Ishikawa (cell line): ENCODE measurements at regions not wholly inside any gene's neighbourhood (a gene's known extent, or its start where the extent isn't known, plus 50 kb on each side); places are given as distances from the start of the nearest gene placed in this dataset.

Source experiments
- CEBPB ChIP-seq: IDR thresholded peaks from 2 replicates; pipeline ENCODE4 v1.6.1; 2012
- CREB1 ChIP-seq: IDR thresholded peaks from 2 replicates; pipeline ENCODE4 v1.6.1; 2012; ENCODE audit warnings: low read depth
- EGR1 ChIP-seq: IDR thresholded peaks from 2 replicates; pipeline ENCODE4 v1.6.1; 2012
- EP300 ChIP-seq: IDR thresholded peaks from 2 replicates; pipeline ENCODE4 v1.6.1; 2012; ENCODE audit warnings: borderline replicate concordance
- FOXM1 ChIP-seq: IDR thresholded peaks from 2 replicates; pipeline ENCODE4 v1.6.1; 2012; ENCODE audit warnings: low read depth, borderline replicate concordance
- RAD21 ChIP-seq: IDR thresholded peaks from 2 replicates; pipeline ENCODE4 v1.6.1; 2012; ENCODE audit warnings: low read depth
- TAF1 ChIP-seq: IDR thresholded peaks from 2 replicates; pipeline ENCODE4 v1.6.1; 2012; ENCODE audit warnings: low read depth, mild to moderate bottlenecking
- TCF12 ChIP-seq: IDR thresholded peaks from 2 replicates; pipeline ENCODE4 v1.6.1; 2012; ENCODE audit warnings: low read depth
- TEAD4 ChIP-seq: IDR thresholded peaks from 2 replicates; pipeline ENCODE4 v1.6.1; 2012
- YY1 ChIP-seq: IDR thresholded peaks from 2 replicates; pipeline ENCODE4 v1.6.1; 2012; ENCODE audit warnings: low read depth
- ZBTB7A ChIP-seq: IDR thresholded peaks from 2 replicates; pipeline ENCODE4 v1.6.1; 2012; ENCODE audit warnings: low read depth
- TF ChIP-seq, protein P1 (sequence below): IDR thresholded peaks from 2 replicates; pipeline ENCODE4 v1.6.1; 2012
- TF ChIP-seq, protein P2 (sequence below): IDR thresholded peaks from 2 replicates; pipeline ENCODE4 v1.6.1; 2012; ENCODE audit warnings: low read depth, mild to moderate bottlenecking
- TF ChIP-seq, protein P3 (sequence below): IDR thresholded peaks from 2 replicates; pipeline ENCODE4 v1.6.1; 2012

DNA sequence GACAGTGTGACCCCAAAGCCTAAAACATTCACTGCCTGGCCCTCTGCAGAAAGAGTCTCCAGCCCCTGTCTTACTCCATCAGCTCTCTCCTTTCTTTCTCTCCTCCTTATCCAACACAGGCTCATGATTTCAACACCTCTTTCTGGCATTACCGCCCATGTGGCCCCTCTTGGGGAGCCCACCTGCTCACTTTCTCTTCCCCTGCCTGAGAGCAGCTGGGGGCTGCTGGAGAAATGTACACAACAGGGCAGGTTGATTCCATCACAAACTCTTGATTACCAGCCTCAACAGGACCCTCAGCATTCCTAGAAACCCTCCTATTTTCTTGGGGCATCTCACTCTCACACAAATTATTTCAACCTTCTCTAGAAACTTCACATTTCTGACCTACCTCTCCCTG, 98.3 kb downstream of the ABHD5 start:
- no peak for TF ChIP-seq YY1
- no peak for TF ChIP-seq EP300
- TF ChIP-seq, protein P1, sequence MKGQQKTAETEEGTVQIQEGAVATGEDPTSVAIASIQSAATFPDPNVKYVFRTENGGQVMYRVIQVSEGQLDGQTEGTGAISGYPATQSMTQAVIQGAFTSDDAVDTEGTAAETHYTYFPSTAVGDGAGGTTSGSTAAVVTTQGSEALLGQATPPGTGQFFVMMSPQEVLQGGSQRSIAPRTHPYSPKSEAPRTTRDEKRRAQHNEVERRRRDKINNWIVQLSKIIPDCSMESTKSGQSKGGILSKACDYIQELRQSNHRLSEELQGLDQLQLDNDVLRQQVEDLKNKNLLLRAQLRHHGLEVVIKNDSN = no peak
- TF ChIP-seq TAF1 = no peak
- TF ChIP-seq, protein P2, sequence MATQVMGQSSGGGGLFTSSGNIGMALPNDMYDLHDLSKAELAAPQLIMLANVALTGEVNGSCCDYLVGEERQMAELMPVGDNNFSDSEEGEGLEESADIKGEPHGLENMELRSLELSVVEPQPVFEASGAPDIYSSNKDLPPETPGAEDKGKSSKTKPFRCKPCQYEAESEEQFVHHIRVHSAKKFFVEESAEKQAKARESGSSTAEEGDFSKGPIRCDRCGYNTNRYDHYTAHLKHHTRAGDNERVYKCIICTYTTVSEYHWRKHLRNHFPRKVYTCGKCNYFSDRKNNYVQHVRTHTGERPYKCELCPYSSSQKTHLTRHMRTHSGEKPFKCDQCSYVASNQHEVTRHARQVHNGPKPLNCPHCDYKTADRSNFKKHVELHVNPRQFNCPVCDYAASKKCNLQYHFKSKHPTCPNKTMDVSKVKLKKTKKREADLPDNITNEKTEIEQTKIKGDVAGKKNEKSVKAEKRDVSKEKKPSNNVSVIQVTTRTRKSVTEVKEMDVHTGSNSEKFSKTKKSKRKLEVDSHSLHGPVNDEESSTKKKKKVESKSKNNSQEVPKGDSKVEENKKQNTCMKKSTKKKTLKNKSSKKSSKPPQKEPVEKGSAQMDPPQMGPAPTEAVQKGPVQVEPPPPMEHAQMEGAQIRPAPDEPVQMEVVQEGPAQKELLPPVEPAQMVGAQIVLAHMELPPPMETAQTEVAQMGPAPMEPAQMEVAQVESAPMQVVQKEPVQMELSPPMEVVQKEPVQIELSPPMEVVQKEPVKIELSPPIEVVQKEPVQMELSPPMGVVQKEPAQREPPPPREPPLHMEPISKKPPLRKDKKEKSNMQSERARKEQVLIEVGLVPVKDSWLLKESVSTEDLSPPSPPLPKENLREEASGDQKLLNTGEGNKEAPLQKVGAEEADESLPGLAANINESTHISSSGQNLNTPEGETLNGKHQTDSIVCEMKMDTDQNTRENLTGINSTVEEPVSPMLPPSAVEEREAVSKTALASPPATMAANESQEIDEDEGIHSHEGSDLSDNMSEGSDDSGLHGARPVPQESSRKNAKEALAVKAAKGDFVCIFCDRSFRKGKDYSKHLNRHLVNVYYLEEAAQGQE = no peak
- TF ChIP-seq ZBTB7A = no peak
- TF ChIP-seq, protein P3, sequence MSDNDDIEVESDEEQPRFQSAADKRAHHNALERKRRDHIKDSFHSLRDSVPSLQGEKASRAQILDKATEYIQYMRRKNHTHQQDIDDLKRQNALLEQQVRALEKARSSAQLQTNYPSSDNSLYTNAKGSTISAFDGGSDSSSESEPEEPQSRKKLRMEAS = no peak
- no peak for TF ChIP-seq TEAD4
- no peak for TF ChIP-seq FOXM1
- TF ChIP-seq EGR1 = no peak
- no peak for TF ChIP-seq RAD21
- no peak for TF ChIP-seq TCF12
- TF ChIP-seq CEBPB = no peak
- TF ChIP-seq CREB1 = no peak
